Endometrial microvascular endothelial cells (primary cell): ENCODE measurements at regions not wholly inside any gene's neighbourhood (a gene's known extent, or its start where the extent isn't known, plus 50 kb on each side); places are given as distances from the start of the nearest gene placed in this dataset.

ENCODE experiments used
- in situ Hi-C: cut with HindIII; loops from 2 replicates; pipeline ENCODE4 v1.10.0; 2017; ENCODE audit warnings: low sequenced_read_pairs, low pct_unique_long_range_greater_than_20kb; ENCODE audit errors: inconsistent ontology term

DNA sequence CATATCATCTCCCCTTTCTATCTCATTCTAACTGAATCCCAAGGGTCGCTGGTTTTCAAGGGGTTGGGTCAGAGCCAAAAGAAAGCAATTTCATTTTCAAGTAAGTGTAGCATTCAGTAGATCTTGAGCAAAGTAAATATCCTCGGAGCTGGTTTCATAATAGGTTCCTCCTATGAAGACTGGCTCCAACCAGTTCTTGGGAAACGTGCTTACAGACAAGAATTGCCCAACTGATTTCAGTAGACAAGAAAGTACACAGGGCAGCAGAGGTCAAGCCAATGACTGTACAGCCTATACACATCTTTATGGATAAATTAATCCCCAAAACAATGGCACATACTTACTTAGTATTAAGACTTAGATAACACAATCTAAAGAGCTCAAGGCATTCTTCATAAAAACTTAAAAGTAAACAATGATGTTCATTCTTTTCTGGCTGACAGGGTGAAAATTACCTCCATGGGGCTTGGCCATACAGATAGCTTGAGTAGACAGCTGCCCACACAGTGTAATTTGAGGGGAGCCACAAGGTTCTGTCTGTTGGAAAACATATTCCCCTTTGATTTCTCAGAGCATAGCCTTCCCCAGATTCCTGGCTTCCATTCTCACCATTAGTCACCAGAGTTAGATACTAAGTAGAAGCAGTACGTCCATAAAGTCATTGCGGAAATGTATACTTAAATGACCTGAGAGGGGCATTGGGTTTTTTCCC, 163.9 kb downstream of the ARRDC3 start:
- in situ Hi-C loops = no loop called here

DNA sequence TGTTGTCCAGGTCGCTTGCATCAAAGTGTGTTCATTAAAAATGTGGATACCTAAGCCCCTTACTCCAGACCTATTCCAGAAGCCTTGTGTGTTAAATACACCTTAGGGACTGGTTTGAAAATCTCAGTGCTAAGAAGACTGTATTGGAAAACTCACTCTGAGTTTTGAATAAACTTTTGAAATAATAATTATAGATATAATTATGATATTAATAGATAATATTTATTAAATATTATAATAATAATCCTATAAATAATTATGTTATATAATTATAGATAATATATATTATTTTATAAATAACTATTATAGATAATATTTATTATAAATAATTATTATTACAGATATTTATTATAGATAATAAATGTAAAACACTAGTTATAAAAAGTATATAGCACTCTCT, 165.3 kb downstream of the ARRDC3 start:
- in situ Hi-C loops = no loop called here

DNA sequence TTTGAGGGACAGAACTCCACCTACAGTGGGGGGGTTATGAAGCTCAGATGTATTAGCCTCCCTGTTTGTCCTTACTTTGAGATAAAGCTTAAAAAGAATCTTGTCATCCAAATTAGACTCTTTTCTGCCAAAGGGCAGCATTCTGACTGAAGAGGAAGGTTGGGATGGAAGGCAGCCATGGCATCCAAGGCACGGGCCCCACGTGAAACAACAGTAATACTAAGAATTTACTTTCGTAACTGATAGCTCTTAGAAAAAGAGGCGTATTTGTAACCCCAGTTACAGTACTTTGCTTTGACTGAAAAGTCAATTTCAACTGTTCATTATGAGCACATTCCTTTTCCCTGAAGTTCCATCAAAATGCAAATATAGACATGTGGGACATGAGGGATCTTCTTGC, 168.5 kb downstream of the ARRDC3 start:
- in situ Hi-C loops = no loop called here
